HEK293T (cell line): ENCODE measurements at regions not wholly inside any gene's neighbourhood (a gene's known extent, or its start where the extent isn't known, plus 50 kb on each side); places are given as distances from the start of the nearest gene placed in this dataset.

Source experiments
- CTCF ChIA-PET: fragments of 350-600 bp; formaldehyde crosslinking; extraction: SDS; loops from one replicate; lab custom pipeline; 2021; ENCODE audit warnings: antibody characterized with exemption, inconsistent platforms; lab: Yijun Ruan, JAX
- POLR2A ChIA-PET: fragments of 350-600 bp; formaldehyde crosslinking; extraction: SDS; loops from one replicate; lab custom pipeline; 2020; ENCODE audit warnings: antibody characterized with exemption, inconsistent platforms; lab: Yijun Ruan, JAX
- DNase-seq: peaks from one replicate; pipeline ENCODE4 v3.0.0; 2012; ENCODE audit warnings: mixed read lengths; ENCODE audit errors: extremely low spot score
- ARNT ChIP-seq: fragments of 450-650 bp; IDR thresholded peaks from 2 replicates; pipeline ENCODE4 v1.6.1; 2017; ENCODE audit warnings: mild to moderate bottlenecking
- BHLHE40 ChIP-seq: fragments of 450-650 bp; IDR thresholded peaks from 2 replicates; pipeline ENCODE4 v1.6.1; 2016; ENCODE audit warnings: mild to moderate bottlenecking, moderate library complexity, borderline replicate concordance
- CTBP1 ChIP-seq: fragments of 450-650 bp; IDR thresholded peaks from 2 replicates; pipeline ENCODE4 v1.6.1; 2016; ENCODE audit warnings: borderline replicate concordance
- ELF4 ChIP-seq: fragments of 450-650 bp; IDR thresholded peaks from 2 replicates; pipeline ENCODE4 v1.6.1; 2017; ENCODE audit warnings: antibody characterized with exemption
- FOXA1 ChIP-seq: fragments of 450-650 bp; IDR thresholded peaks from 2 replicates; pipeline ENCODE4 v1.6.1; 2016; ENCODE audit warnings: mild to moderate bottlenecking
- FOXK2 ChIP-seq: fragments of 450-650 bp; IDR thresholded peaks from 2 replicates; pipeline ENCODE4 v1.6.1; 2016; ENCODE audit warnings: mild to moderate bottlenecking
- FOXM1 ChIP-seq: fragments of 450-650 bp; IDR thresholded peaks from 2 replicates; pipeline ENCODE4 v1.6.1; 2017; ENCODE audit warnings: mild to moderate bottlenecking, borderline replicate concordance
- HDGF ChIP-seq: fragments of 450-650 bp; IDR thresholded peaks from 2 replicates; pipeline ENCODE4 v1.6.1; 2017; ENCODE audit warnings: antibody characterized with exemption, borderline replicate concordance
- L3MBTL2 ChIP-seq: fragments of 450-650 bp; conservative IDR thresholded peaks from 2 replicates; pipeline ENCODE4 v1.6.1; 2016; ENCODE audit warnings: mild to moderate bottlenecking
- LEF1 ChIP-seq: fragments of 450-650 bp; IDR thresholded peaks from 2 replicates; pipeline ENCODE4 v1.6.1; 2017; ENCODE audit warnings: mild to moderate bottlenecking, borderline replicate concordance
- NFRKB ChIP-seq: fragments of 450-650 bp; IDR thresholded peaks from 2 replicates; pipeline ENCODE4 v1.6.1; 2016; ENCODE audit warnings: mild to moderate bottlenecking, moderate library complexity
- SP1 ChIP-seq: fragments of 450-650 bp; IDR thresholded peaks from 2 replicates; pipeline ENCODE4 v1.6.1; 2017
- SUZ12 ChIP-seq: fragments of 450-650 bp; IDR thresholded peaks from 2 replicates; pipeline ENCODE4 v1.6.1; 2016; ENCODE audit warnings: mild to moderate bottlenecking
- TARDBP ChIP-seq: fragments of 450-650 bp; IDR thresholded peaks from 2 replicates; pipeline ENCODE4 v1.6.1; 2016
- ZNF384 ChIP-seq: fragments of 450-650 bp; IDR thresholded peaks from 2 replicates; pipeline ENCODE4 v1.6.1; 2016
- TF ChIP-seq, protein P1 (sequence below): fragments of 450-650 bp; IDR thresholded peaks from 2 replicates; pipeline ENCODE4 v1.6.1; 2016

DNA sequence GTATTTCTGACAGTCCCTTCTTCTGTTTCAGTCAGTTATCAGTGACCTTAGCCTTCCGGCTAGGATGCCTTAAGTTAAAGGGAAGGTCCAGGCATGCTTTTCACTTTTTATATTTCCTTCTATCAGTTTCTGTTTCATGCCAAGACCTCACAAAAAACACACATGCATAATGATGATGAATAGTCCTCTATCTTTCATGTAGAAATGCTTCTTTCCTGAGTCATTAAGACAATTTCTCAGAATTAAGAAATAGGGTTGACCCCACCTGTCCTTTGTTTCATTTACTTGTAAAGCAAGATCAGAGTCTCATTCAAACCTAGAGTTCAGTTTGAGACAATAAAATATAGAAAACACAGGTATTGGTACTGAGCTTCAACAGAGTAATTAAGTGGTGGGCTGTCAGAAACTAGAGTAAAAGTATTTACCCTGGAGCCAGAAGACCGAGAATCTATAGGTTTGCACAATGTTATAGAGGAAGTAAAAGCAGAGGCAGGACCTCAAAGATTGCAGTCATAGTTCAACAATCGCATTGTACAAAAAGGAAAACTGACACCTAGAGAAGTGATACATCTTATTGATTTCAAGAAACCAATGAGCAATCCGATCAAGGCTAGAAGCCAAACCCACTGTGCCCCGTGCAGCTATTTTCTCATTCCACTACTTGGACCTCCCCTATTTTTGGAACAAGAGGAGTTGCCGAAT is 118.7 kb upstream of the PUM3 start:
- no peak for DNase-seq
- TF ChIP-seq NFRKB (no peak), HDGF (no peak), BHLHE40 (no peak), LEF1 (no peak), L3MBTL2 (no peak), SUZ12 (no peak), ZNF384 (no peak), FOXM1 (no peak), ELF4 (no peak)
- TF ChIP-seq, protein P1, sequence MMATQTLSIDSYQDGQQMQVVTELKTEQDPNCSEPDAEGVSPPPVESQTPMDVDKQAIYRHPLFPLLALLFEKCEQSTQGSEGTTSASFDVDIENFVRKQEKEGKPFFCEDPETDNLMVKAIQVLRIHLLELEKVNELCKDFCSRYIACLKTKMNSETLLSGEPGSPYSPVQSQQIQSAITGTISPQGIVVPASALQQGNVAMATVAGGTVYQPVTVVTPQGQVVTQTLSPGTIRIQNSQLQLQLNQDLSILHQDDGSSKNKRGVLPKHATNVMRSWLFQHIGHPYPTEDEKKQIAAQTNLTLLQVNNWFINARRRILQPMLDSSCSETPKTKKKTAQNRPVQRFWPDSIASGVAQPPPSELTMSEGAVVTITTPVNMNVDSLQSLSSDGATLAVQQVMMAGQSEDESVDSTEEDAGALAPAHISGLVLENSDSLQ, result no peak
- ChIA-PET POLR2A (no interaction called here), CTCF (no interaction called here)

DNA sequence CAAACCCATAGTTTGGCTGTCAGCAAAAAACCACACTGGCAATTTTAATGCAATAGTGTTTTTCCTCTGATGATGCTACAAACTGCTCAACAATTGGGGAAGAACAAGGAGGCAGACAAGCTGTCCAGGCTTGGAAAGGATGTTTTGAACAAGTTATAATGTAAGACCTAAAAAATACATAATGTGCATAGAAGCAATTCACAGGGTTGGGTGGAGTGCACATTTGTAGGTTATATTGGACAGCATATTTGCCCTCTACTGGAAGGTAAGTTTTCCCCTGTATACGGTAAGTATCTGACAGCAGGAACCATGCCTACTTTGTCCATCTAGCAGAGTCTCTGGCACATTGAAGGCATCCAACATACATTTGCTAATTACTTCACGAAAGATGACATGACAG is 114.3 kb upstream of the PUM3 start:
- no peak for DNase-seq
- CTCF ChIA-PET, result no interaction called here
- TF ChIP-seq TARDBP (no peak), L3MBTL2 (no peak), SP1 (no peak), FOXK2 (no peak), BHLHE40 (no peak), LEF1 (no peak), ELF4 (no peak), HDGF (no peak), FOXA1 (no peak), ARNT (no peak), ZNF384 (no peak), SUZ12 (no peak), FOXM1 (no peak), CTBP1 (no peak), NFRKB (no peak)
- TF ChIP-seq, protein P1, result no peak
- POLR2A ChIA-PET, result no interaction called here

DNA sequence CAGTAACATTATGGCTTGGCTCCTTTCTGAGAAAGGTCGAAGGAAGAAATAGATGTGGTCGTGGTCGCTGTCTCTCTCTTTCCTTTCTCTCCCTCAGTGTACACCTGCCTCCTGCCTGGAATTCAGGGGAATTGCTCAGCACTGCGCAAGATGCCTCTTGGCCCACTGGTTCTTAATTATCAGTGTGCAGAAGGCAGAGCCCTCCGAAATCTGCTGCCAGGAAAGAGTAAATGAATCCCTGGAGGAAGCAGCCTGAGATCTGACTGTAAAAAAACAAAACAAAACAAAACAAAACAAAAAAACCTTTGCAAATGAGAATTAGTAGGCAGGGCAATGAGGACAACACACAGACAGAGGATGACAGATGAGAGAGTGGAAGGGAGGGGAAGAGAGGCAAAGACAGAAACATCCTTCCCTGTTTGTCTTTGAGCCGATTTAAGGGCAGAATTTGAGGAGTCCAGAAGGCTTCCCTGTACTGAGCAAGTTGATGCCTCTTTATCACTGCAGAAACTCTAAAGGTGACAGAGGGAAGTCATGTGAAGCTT is 113.8 kb upstream of the PUM3 start:
- DNase-seq, result no peak
- POLR2A ChIA-PET, result no interaction called here
- CTCF ChIA-PET, result no interaction called here
- TF ChIP-seq LEF1 (no peak), L3MBTL2 (no peak), CTBP1 (no peak), ARNT (no peak), ELF4 (no peak), BHLHE40 (no peak), FOXA1 (no peak), SUZ12 (no peak)
- TF ChIP-seq, protein P1, result no peak

DNA sequence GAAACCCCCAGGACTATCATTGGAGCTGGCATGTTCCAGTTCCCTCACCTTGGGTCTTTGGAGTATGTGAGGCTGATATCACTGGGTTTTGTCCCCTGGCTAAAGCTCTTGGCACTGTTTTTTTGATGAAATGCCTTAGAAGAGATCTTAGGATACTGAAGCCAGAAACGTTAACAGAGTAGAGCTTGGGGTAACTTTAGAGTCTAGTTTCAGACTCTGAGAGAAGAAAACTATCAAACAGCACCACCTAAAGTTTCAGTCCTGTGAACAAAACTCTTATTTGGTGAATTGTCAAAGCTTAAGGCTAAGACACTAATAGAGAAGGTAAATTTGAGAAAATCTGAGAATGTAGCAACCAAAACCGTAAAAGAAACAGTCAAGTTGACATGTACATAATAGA is 111.7 kb upstream of the PUM3 start:
- DNase-seq, result no peak
- no peak for TF ChIP-seq ZNF384
- TF ChIP-seq FOXA1, result no peak
- no peak for TF ChIP-seq NFRKB
- TF ChIP-seq FOXK2, result no peak
- no peak for TF ChIP-seq SUZ12
- TF ChIP-seq CTBP1, result no peak
- no peak for TF ChIP-seq LEF1
- TF ChIP-seq ELF4, result no peak
- no peak for TF ChIP-seq BHLHE40
- ChIA-PET CTCF (no interaction called here), POLR2A (no interaction called here)

DNA sequence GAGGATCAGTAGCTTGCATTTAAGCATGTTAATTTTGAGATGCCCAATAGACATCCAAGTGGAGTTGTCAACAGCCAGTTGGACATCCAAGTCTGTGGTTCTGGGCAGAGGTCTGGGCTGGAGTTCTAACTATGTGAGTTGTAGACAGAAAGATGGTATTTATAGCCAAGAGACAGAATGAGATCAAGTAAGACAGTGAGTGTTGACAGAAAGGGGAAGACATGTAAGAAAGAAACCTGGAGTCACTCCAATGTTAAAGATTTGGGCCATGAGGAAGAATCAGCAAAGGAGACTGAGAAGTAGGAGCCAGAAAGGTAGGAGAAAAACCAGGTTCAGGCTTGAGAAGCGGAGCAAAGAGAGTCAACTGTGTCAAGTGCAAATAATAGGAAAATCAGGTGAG is 95.5 kb upstream of the PUM3 start:
- POLR2A ChIA-PET, result no interaction called here
- no peak for DNase-seq
- TF ChIP-seq NFRKB, result no peak
- no peak for TF ChIP-seq FOXM1
- no peak for TF ChIP-seq HDGF
- TF ChIP-seq FOXK2, result no peak
- no peak for TF ChIP-seq ELF4
- TF ChIP-seq TARDBP, result no peak
- TF ChIP-seq SP1, result no peak
- no peak for TF ChIP-seq FOXA1
- no peak for TF ChIP-seq BHLHE40
- no peak for TF ChIP-seq ARNT
- no peak for TF ChIP-seq CTBP1
- TF ChIP-seq LEF1, result no peak
- no peak for TF ChIP-seq ZNF384
- CTCF ChIA-PET, result no interaction called here

GRCh38 chr9:2936221-2936620 is 92.3 kb upstream of the PUM3 start:
- TF ChIP-seq NFRKB, result no peak
- no peak for TF ChIP-seq FOXK2
- no peak for TF ChIP-seq TARDBP
- TF ChIP-seq CTBP1, result no peak
- no peak for TF ChIP-seq ZNF384
- no peak for TF ChIP-seq FOXM1
- TF ChIP-seq ELF4, result no peak
- TF ChIP-seq, protein P1, result no peak
- TF ChIP-seq ARNT, result no peak
- DNase-seq, result no peak
- ChIA-PET CTCF (no interaction called here), POLR2A (no interaction called here)
